ENCODE measurements at regions not wholly inside any gene's neighbourhood (a gene's known extent, or its start where the extent isn't known, plus 50 kb on each side); places are given as distances from the start of the nearest gene placed in this dataset.
"Not testable (repeated sequence)": the region's sequence is repeated elsewhere in the genome, so short reads cannot be mapped to it uniquely, and the experiment has no call there.

DNA sequence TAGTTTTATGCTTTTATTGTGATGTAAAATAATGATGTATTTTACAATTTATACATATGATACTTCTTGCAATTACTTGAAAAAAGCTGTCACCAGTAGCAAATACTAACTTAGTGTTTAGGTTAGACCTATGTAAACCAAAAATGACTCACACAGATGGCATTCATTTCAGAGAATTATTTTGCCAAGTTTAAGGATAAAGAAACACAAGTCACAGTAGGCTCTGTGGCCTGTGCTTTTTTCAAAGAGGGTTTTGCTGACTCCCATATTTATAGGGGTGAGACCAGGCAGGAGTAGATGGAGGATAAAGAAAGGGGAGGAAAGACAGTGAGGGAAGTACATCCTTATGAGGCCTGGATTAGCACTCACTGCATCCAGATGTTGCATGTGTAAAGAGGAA lies 356.6 kb upstream of the NPAP1 start (continued):
- TF ChIP-seq SPI1 (IDR thresholded peaks at IDR 0.05; ENCODE audit: borderline replicate concordance, insufficient read depth, low read depth, low read length) = no peak
- TF ChIP-seq E2F4 (IDR thresholded peaks at IDR 0.05; ENCODE audit: low read depth, low read length) = no peak

GRCh38 chr15:24324096-24324495 lies 351.5 kb upstream of the NPAP1 start:
- H3K4me1 ChIP-seq (ENCODE audit: control insufficient read depth, insufficient read depth, low read length); H3K79me2 ChIP-seq (ENCODE audit: control insufficient read depth, insufficient read depth, low read length); SMC1A ChIA-PET (ENCODE audit: uncharacterized antibody, unreplicated experiment); intact Hi-C loops (cut with micrococcal nuclease; ENCODE audit: unreplicated experiment); RAD21 ChIA-PET (ENCODE audit: unreplicated experiment); BruUV-seq (replicated peaks); H3K36me3 ChIP-seq (ENCODE audit: control insufficient read depth in 2 of 2, insufficient read depth in 2 of 2, low read length in 1 of 2); POLR2A ChIA-PET; H3K9me3 ChIP-seq (replicated peaks; ENCODE audit: control insufficient read depth, insufficient read depth, low read length); ATAC-seq; H3K27me3 ChIP-seq (replicated peaks in 1 of 2; ENCODE audit: control insufficient read depth in 2 of 2, insufficient read depth in 2 of 2, low read length in 1 of 2); CTCF ChIA-PET; in situ Hi-C loops (cut with MboI); H3K27ac ChIP-seq (ENCODE audit: control insufficient read depth, insufficient read depth); DNase-seq (ENCODE audit: low read depth, low spot score); H3K9ac ChIP-seq (ENCODE audit: control insufficient read depth, insufficient read depth, low read length); H3K4me3 ChIP-seq; H4K20me1 ChIP-seq (ENCODE audit: control insufficient read depth, insufficient read depth); H2AFZ ChIP-seq (ENCODE audit: control insufficient read depth, low read depth, low read length); H3K4me2 ChIP-seq (ENCODE audit: control insufficient read depth, insufficient read depth); FAIRE-seq: not testable (repeated sequence)
- WGBS (ENCODE audit: insufficient coverage, insufficient replicate concordance, low lambda C conversion rate, missing lambda C conversion rate) = 9% methylated on average over 5 of the region's 5 CpGs

DNA sequence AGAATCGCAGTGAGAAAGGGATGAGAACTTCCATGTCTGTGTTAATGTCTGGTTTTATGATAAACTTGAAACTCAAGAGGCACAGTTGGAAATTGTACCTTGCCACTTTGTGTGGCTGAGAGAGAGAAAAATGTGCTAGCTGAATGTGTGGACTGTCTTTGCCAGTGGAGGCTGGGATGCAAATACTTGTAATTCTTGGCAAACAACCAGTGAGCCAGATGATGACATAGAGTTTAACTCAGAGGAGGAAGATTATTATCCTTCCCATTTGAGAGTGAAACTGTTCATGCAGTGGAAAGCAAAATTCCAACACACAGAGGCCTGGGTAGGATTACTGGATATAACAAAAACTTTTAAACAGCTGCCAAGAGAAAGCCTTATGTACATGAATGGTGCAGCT lies 349.1 kb upstream of the NPAP1 start:
- SMC1A ChIA-PET (ENCODE audit: uncharacterized antibody, unreplicated experiment); H3K27ac ChIP-seq (ENCODE audit: control insufficient read depth, insufficient read depth); intact Hi-C loops (cut with micrococcal nuclease; ENCODE audit: unreplicated experiment); CTCF ChIA-PET; H3K4me3 ChIP-seq; H3K9ac ChIP-seq (ENCODE audit: control insufficient read depth, insufficient read depth, low read length); H3K79me2 ChIP-seq (ENCODE audit: control insufficient read depth, insufficient read depth, low read length); H4K20me1 ChIP-seq (ENCODE audit: control insufficient read depth, insufficient read depth); H3K36me3 ChIP-seq (ENCODE audit: control insufficient read depth in 2 of 2, insufficient read depth in 2 of 2, low read length in 1 of 2); H2AFZ ChIP-seq (ENCODE audit: control insufficient read depth, low read depth, low read length); POLR2A ChIA-PET; H3K4me1 ChIP-seq (ENCODE audit: control insufficient read depth, insufficient read depth, low read length); BruUV-seq (replicated peaks); FAIRE-seq; H3K27me3 ChIP-seq (replicated peaks in 1 of 2; ENCODE audit: control insufficient read depth in 2 of 2, insufficient read depth in 2 of 2, low read length in 1 of 2); DNase-seq (ENCODE audit: low read depth, low spot score); RAD21 ChIA-PET (ENCODE audit: unreplicated experiment); in situ Hi-C loops (cut with MboI); H3K9me3 ChIP-seq (replicated peaks; ENCODE audit: control insufficient read depth, insufficient read depth, low read length); H3K4me2 ChIP-seq (ENCODE audit: control insufficient read depth, insufficient read depth); ATAC-seq: not testable (repeated sequence)
- 42% methylated on average over 1 of the region's 1 CpG for WGBS (ENCODE audit: insufficient coverage, insufficient replicate concordance, low lambda C conversion rate, missing lambda C conversion rate)

DNA sequence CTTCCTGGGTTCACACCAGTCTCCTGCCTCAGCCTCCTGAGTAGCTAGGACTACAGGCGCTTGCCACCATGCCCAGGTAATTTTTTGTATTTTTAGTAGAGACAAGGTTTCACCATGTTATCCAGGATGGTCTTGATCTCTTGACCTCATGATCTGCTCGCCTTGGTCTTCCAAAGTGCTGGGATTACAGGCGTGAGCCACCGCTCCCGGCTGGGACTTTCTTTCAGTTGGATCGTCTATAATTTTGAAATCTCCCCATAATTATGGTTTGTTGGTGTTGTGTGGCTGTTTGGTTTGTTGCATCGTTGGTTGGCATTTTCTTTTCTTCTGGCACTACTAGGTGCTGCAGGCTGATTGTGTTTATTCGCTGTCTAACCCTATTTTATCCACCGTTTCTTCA lies 343.6 kb upstream of the NPAP1 start:
- H4K20me1 ChIP-seq (ENCODE audit: control insufficient read depth, insufficient read depth); H3K36me3 ChIP-seq (ENCODE audit: control insufficient read depth in 2 of 2, insufficient read depth in 2 of 2, low read length in 1 of 2); BruUV-seq (replicated peaks); H3K27ac ChIP-seq (ENCODE audit: control insufficient read depth, insufficient read depth); H3K4me3 ChIP-seq; RAD21 ChIA-PET (ENCODE audit: unreplicated experiment); in situ Hi-C loops (cut with MboI); ATAC-seq; intact Hi-C loops (cut with micrococcal nuclease; ENCODE audit: unreplicated experiment); H2AFZ ChIP-seq (ENCODE audit: control insufficient read depth, low read depth, low read length); DNase-seq (ENCODE audit: low read depth, low spot score); SMC1A ChIA-PET (ENCODE audit: uncharacterized antibody, unreplicated experiment); H3K4me2 ChIP-seq (ENCODE audit: control insufficient read depth, insufficient read depth); CTCF ChIA-PET; POLR2A ChIA-PET; H3K79me2 ChIP-seq (ENCODE audit: control insufficient read depth, insufficient read depth, low read length); H3K9me3 ChIP-seq (replicated peaks; ENCODE audit: control insufficient read depth, insufficient read depth, low read length); H3K4me1 ChIP-seq (ENCODE audit: control insufficient read depth, insufficient read depth, low read length); H3K9ac ChIP-seq (ENCODE audit: control insufficient read depth, insufficient read depth, low read length); H3K27me3 ChIP-seq (replicated peaks in 1 of 2; ENCODE audit: control insufficient read depth in 2 of 2, insufficient read depth in 2 of 2, low read length in 1 of 2); FAIRE-seq: not testable (repeated sequence)
- 41% methylated on average over 9 of the region's 9 CpGs for WGBS (ENCODE audit: insufficient coverage, insufficient replicate concordance, low lambda C conversion rate, missing lambda C conversion rate)

All from GM12878 (cell line).